Adrenal gland (tissue), 9 donors: ENCODE measurements at regions not wholly inside any gene's neighbourhood (a gene's known extent, or its start where the extent isn't known, plus 50 kb on each side); places are given as distances from the start of the nearest gene placed in this dataset.

Experiments
- DNase-seq, 7 donors: peaks; one replicate each; pipeline ENCODE4 v3.0.0-alpha.2; 2019 to 2020
- H3K27ac ChIP-seq, 5 donors: fragments of 200-600 bp; sonication (generic) in 4 of 5; 1 replicate in 3 of 5; 2 replicates in 2 of 5; pipeline versions ENCODE4 v1.5.1 to v1.8.0; 2016 to 2020; ENCODE audit warnings: mild to moderate bottlenecking in 1 of 5
- H3K27me3 ChIP-seq: fragments of 200-600 bp; 2 replicates; pipeline ENCODE4 v1.8.0; 2021
- H3K36me3 ChIP-seq, 2 donors: fragments of 200-600 bp; replicated peaks in 1 of 2; 1 replicate in 1 of 2; 2 replicates in 1 of 2; pipeline versions ENCODE4 v1.5.1 to v1.8.0; 2018 to 2022
- H3K4me1 ChIP-seq, 2 donors: fragments of 200-600 bp; replicated peaks in 1 of 2; 1 replicate in 1 of 2; 2 replicates in 1 of 2; pipeline versions ENCODE4 v1.5.1 to v1.8.0; 2018 to 2021
- H3K4me3 ChIP-seq, 4 donors: fragments of 200-600 bp; sonication (generic) in 3 of 4; one replicate each; pipeline ENCODE4 v1.5.1; 2016 to 2018
- H3K9me3 ChIP-seq, 3 donors: fragments of 200-600 bp; sonication (generic) in 1 of 3; replicated peaks in 1 of 3; 1 replicate in 2 of 3; 2 replicates in 1 of 3; pipeline versions ENCODE4 v1.5.1 to v1.8.0; 2016 to 2021
- CTCF ChIP-seq, 6 experiments: fragments of 450-650 bp in 4 of 6; fragments of 200-600 bp in 2 of 6; sonication (generic) in 1 of 6; IDR thresholded peaks; 1 replicate in 5 of 6; 2 replicates in 1 of 6; pipeline versions ENCODE4 v1.5.1 to v1.8.0; 2016 to 2021; ENCODE audit warnings: antibody characterized with exemption in 6 of 6, mild to moderate bottlenecking in 2 of 6, moderate library complexity in 1 of 6
- POLR2A ChIP-seq, 2 donors: fragments of 450-650 bp; IDR thresholded peaks; one replicate each; pipeline ENCODE4 v1.6.1; 2017; ENCODE audit warnings: antibody characterized with exemption in 2 of 2, mild to moderate bottlenecking in 2 of 2, moderate library complexity in 1 of 2
- WGBS, 4 donors: extraction: QIAGEN DNeasy Blood & Tissue Kit in 2 of 4; methylation state at CpG; one replicate each; pipeline versions ENCODE4 v1.1.5 to v1.1.7; 2013 to 2017; 5-methylcytosine and 5-hydroxymethylcytosine counted together
- intact Hi-C, 2 donors: fragments of 100-400 bp; cut with DNase I; formaldehyde crosslinking; loops; one replicate each; pipeline versions ENCODE4 v1.14.1 to v1.15.0; 2022 to 2023
- donor health status: healthy with polysubstance abuse.
- donor health status: Bipolar disorder and iron deficiency.
- donor health status: DM: yes; HTN: yes; CAD: no.
- donor health status: DM: no; HTN: no; CAD: no.
- donor health status: DM: no; HTN: no; CAD: no.

- 78 to 88% (median 85%) methylated on average over 2 of the region's 2 CpGs for WGBS, 4 donors
- H3K27me3 ChIP-seq = no peaks in the 10 kb centered on the region
- no peak overlapping the region for H3K27ac ChIP-seq
- DNase-seq = no peak
- H3K4me3 ChIP-seq = no peak overlapping the region
- H3K9me3 ChIP-seq = no peaks in the 10 kb centered on the region
- TF ChIP-seq POLR2A (IDR thresholded peaks at IDR 0.05) = no peak
- TF ChIP-seq CTCF (IDR thresholded peaks at IDR 0.05) = no peak
- no peaks in the 10 kb centered on the region for H3K4me1 ChIP-seq
- peaks cover 0 to 14% of the 10 kb centered on the region in 2 donors for H3K36me3 ChIP-seq
- intact Hi-C loops = no loop called here
These were observed 133.0 kb upstream of the KLF14 start for GRCh38 chr7:130867039-130867438.

- intact Hi-C loops = no loop called here
- Histone ChIP-seq H3K27me3 (no peaks in the 10 kb centered on the region), H3K9me3 (no peaks in the 10 kb centered on the region), H3K4me3 (no peak overlapping the region), H3K4me1 (no peaks in the 10 kb centered on the region), H3K27ac (no peak overlapping the region), H3K36me3 (peaks cover 0 to 19% of the 10 kb centered on the region in 2 donors)
- no peak for DNase-seq
- no peak for TF ChIP-seq CTCF (IDR thresholded peaks at IDR 0.05)
- TF ChIP-seq POLR2A (IDR thresholded peaks at IDR 0.05) = no peak
- WGBS, 4 donors = 40 to 59% (median 46%) methylated on average over 1 of the region's 1 CpG
These were observed 133.7 kb upstream of the KLF14 start for GRCh38 chr7:130867581-130868136.

- WGBS, 4 donors = 86 to 91% (median 90%) methylated on average over 6 of the region's 6 CpGs
- Histone ChIP-seq H3K27ac (no peak overlapping the region), H3K36me3 (peaks cover 0 to 21% of the 10 kb centered on the region in 2 donors), H3K4me1 (no peaks in the 10 kb centered on the region), H3K27me3 (no peaks in the 10 kb centered on the region), H3K9me3 (no peaks in the 10 kb centered on the region), H3K4me3 (no peak overlapping the region)
- intact Hi-C loops = no loop called here
- DNase-seq = no peak
- TF ChIP-seq CTCF (IDR thresholded peaks at IDR 0.05) (no peak), POLR2A (IDR thresholded peaks at IDR 0.05) (no peak)
These were observed 134.1 kb upstream of the KLF14 start for GRCh38 chr7:130868139-130868538.

GRCh38 chr7:130869918-130870317 is 135.9 kb upstream of the KLF14 start:
- TF ChIP-seq CTCF (IDR thresholded peaks at IDR 0.05) = no peak
- TF ChIP-seq POLR2A (IDR thresholded peaks at IDR 0.05) = no peak
- 93 to 99% (median 96%) methylated on average over 3 of the region's 3 CpGs for WGBS, 4 donors

More at GRCh38 chr7:130869918-130870317, 135.9 kb upstream of the KLF14 start:
- intact Hi-C loops = no loop called here
- Histone ChIP-seq H3K27me3 (no peaks in the 10 kb centered on the region), H3K27ac (no peak overlapping the region), H3K4me3 (no peak overlapping the region), H3K9me3 (no peaks in the 10 kb centered on the region), H3K4me1 (peaks cover 4 to 6% of the 10 kb centered on the region in 2 donors), H3K36me3 (peaks cover 0 to 21% of the 10 kb centered on the region in 2 donors)
- DNase-seq = no peak
